ENCODE measurements at regions not wholly inside any gene's neighbourhood (a gene's known extent, or its start where the extent isn't known, plus 50 kb on each side); places are given as distances from the start of the nearest gene placed in this dataset.

DNA sequence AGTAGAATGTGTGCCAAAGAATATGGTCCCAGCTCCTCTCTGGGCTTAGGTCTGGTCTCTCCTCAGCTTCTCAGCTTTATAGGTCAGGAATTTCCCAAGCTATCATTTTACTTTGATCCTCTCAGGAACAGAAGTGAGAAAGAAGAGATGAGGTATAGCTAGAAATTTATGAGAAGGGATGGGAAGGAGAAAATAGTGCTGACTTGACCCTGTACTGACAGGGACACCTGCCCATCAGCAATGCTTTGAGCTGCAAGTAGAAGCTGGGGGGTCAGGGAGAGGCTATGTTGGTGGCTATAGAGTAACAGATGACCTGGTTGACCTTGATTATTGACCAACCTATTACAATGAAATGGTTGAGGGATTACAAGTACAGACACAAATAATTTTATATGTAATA lies 75.0 kb downstream of the XCL2 start:
- Histone ChIP-seq H3K9me2 (ENCODE audit: insufficient read depth) (no peaks in the 10 kb centered on the region), H3K9me3 (ENCODE audit: insufficient read depth, low read depth) (no peaks in the 10 kb centered on the region), H3K4me3 (no peak overlapping the region), H2AFZ (no peak overlapping the region), H4K20me1 (ENCODE audit: insufficient read depth) (no peaks in the 10 kb centered on the region), H3K36me3 (ENCODE audit: low read depth) (no peaks in the 10 kb centered on the region), H3F3A (ENCODE audit: insufficient read depth, low read depth) (peaks cover 14% of the 10 kb centered on the region), H3K27ac (no peak overlapping the region), H3K27me3 (ENCODE audit: insufficient read depth, low read depth) (no peaks in the 10 kb centered on the region), H3K79me2 (ENCODE audit: low read depth) (no peaks in the 10 kb centered on the region), H3K4me1 (replicated peaks; ENCODE audit: insufficient read depth) (no peaks in the 10 kb centered on the region), H3K4me2 (no peak overlapping the region)
- ChIA-PET CTCF (no interaction called here), POLR2A (ENCODE audit: unreplicated experiment) (no interaction called here)
- TF ChIP-seq, protein P1, sequence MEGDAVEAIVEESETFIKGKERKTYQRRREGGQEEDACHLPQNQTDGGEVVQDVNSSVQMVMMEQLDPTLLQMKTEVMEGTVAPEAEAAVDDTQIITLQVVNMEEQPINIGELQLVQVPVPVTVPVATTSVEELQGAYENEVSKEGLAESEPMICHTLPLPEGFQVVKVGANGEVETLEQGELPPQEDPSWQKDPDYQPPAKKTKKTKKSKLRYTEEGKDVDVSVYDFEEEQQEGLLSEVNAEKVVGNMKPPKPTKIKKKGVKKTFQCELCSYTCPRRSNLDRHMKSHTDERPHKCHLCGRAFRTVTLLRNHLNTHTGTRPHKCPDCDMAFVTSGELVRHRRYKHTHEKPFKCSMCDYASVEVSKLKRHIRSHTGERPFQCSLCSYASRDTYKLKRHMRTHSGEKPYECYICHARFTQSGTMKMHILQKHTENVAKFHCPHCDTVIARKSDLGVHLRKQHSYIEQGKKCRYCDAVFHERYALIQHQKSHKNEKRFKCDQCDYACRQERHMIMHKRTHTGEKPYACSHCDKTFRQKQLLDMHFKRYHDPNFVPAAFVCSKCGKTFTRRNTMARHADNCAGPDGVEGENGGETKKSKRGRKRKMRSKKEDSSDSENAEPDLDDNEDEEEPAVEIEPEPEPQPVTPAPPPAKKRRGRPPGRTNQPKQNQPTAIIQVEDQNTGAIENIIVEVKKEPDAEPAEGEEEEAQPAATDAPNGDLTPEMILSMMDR (conservative IDR thresholded peaks at IDR 0.05): no peak
- no peak for TF ChIP-seq EZH2 (IDR thresholded peaks at IDR 0.05; ENCODE audit: low read depth)
- intact Hi-C loops (cut with micrococcal nuclease; ENCODE audit: unreplicated experiment): loop anchor here (5.0 kb wide), 1 partner anchor 53 kb away; no protein-coding TSS in a partner anchor
- BruUV-seq (replicated peaks): no TSS peak
- no peak for DNase-seq

DNA sequence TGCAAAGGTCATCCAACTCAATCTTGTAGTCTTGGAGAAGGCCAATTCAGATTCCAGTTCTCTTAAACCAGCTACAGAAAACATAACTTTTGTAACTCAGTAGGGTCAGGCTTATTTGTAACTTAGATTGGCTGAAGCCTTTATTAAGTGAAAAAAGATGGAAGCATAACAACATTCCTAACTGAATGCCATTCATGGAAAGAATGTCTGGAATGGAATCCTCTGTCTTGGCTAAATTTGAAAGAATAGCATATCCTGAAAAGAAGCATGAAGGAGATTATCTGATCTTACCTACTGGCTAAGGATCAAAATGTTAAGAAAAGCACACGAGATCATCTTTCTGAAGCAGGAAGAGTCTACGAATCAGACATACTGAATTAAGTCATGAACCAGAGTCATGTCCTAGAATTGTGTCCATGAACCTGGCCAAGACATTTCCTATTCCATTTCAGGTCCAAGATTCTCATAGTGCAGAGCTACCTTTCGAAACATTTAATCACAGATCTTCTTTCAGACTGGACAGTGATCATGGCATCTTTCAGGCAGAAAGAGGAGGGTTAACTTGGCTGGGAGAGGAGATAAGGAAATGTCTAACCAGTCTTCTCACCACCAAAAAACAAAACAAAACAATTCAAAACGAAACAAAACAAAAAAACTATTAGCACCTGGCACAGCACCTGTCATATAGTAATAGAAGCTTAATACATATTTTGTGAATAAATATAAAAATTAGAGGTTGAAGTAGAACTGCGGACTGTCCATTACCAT lies 75.6 kb downstream of the XCL2 start:
- H3F3A ChIP-seq (ENCODE audit: insufficient read depth, low read depth): peaks cover 14% of the 10 kb centered on the region
- no peak for DNase-seq
- H3K4me2 ChIP-seq: no peak overlapping the region
- CTCF ChIA-PET: interaction anchor here (0.6 kb wide), 1 partner anchor 933 kb away, joined by 3 read pairs; no protein-coding TSS in a partner anchor
- H3K36me3 ChIP-seq (ENCODE audit: low read depth): no peaks in the 10 kb centered on the region
- H3K4me1 ChIP-seq (replicated peaks; ENCODE audit: insufficient read depth): no peaks in the 10 kb centered on the region
- no peak overlapping the region for H3K4me3 ChIP-seq
- no peaks in the 10 kb centered on the region for H3K9me3 ChIP-seq (ENCODE audit: insufficient read depth, low read depth)
- no peaks in the 10 kb centered on the region for H3K27me3 ChIP-seq (ENCODE audit: insufficient read depth, low read depth)
- H3K9me2 ChIP-seq (ENCODE audit: insufficient read depth): no peaks in the 10 kb centered on the region
- H3K27ac ChIP-seq: no peak overlapping the region
- POLR2A ChIA-PET (ENCODE audit: unreplicated experiment): no interaction called here
- no peak overlapping the region for H2AFZ ChIP-seq
- TF ChIP-seq EZH2 (IDR thresholded peaks at IDR 0.05; ENCODE audit: low read depth): no peak
- TF ChIP-seq, protein P1 (conservative IDR thresholded peaks at IDR 0.05): no peak
- H3K79me2 ChIP-seq (ENCODE audit: low read depth): no peaks in the 10 kb centered on the region
- intact Hi-C loops (cut with micrococcal nuclease; ENCODE audit: unreplicated experiment): loop anchor here (5.0 kb wide), 1 partner anchor 54 kb away; no protein-coding TSS in a partner anchor
- no peaks in the 10 kb centered on the region for H4K20me1 ChIP-seq (ENCODE audit: insufficient read depth)
- BruUV-seq (replicated peaks): no TSS peak

DNA sequence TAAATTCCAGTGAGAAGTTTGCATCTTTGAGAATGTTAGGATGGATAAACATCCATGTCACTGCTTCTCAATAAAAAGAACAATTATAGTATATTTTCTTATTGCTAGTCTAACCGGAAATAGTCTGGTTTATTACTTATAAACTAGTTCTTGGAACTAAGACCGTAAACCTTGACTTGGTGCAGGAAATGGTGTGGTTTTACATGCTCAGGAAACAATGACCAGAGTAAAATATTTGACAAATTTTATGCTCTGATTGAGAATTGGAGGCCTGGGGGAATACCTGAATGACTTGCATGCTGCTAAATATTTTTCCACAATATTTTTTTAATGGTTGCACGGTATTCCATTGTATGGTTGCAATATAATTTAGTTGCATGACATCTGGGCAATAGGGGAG lies 76.3 kb downstream of the XCL2 start:
- Histone ChIP-seq H3F3A (ENCODE audit: insufficient read depth, low read depth) (peaks cover 12% of the 10 kb centered on the region), H3K9me2 (ENCODE audit: insufficient read depth) (no peaks in the 10 kb centered on the region), H3K27ac (no peak overlapping the region), H3K79me2 (ENCODE audit: low read depth) (no peaks in the 10 kb centered on the region), H3K9me3 (ENCODE audit: insufficient read depth, low read depth) (no peaks in the 10 kb centered on the region; the same call in 1 of the 2 replicates), H3K36me3 (ENCODE audit: low read depth) (no peaks in the 10 kb centered on the region), H4K20me1 (ENCODE audit: insufficient read depth) (no peaks in the 10 kb centered on the region), H3K4me2 (no peak overlapping the region), H2AFZ (no peak overlapping the region), H3K4me1 (replicated peaks; ENCODE audit: insufficient read depth) (no peaks in the 10 kb centered on the region), H3K4me3 (no peak overlapping the region), H3K27me3 (ENCODE audit: insufficient read depth, low read depth) (no peaks in the 10 kb centered on the region)
- ChIA-PET POLR2A (ENCODE audit: unreplicated experiment) (no interaction called here), CTCF (interaction anchor here (0.6 kb wide), 2 partner anchors 382 to 933 kb away, joined by 3 read pairs; no protein-coding TSS in a partner anchor)
- no peak for DNase-seq
- intact Hi-C loops (cut with micrococcal nuclease; ENCODE audit: unreplicated experiment): loop anchor here (5.0 kb wide), 1 partner anchor 55 kb away; no protein-coding TSS in a partner anchor
- no peak for TF ChIP-seq EZH2 (IDR thresholded peaks at IDR 0.05; ENCODE audit: low read depth)
- TF ChIP-seq, protein P1 (conservative IDR thresholded peaks at IDR 0.05): no peak
- BruUV-seq (replicated peaks): no TSS peak

All from PC-9 (cell line).